PFSK-1 (cell line): ENCODE measurements at regions not wholly inside any gene's neighbourhood (a gene's known extent, or its start where the extent isn't known, plus 50 kb on each side); places are given as distances from the start of the nearest gene placed in this dataset.

Source experiments
- POLR2AphosphoS5 ChIP-seq: IDR thresholded peaks from 2 replicates; pipeline ENCODE4 v1.6.1; 2012; ENCODE audit warnings: low read depth, mild to moderate bottlenecking, control low read depth, low read length, moderate library complexity
- REST ChIP-seq, 2 experiments: IDR thresholded peaks; 2 replicates each; pipeline versions ENCODE4 v1.6.1 to v1.8.0; 2011 to 2012; ENCODE audit warnings: low read depth in 2 of 2, low read length in 2 of 2, control low read depth in 1 of 2, inconsistent platforms in 1 of 2, mild to moderate bottlenecking in 1 of 2, moderate library complexity in 1 of 2; ENCODE audit not compliant: insufficient read depth in 1 of 2
- SIN3A ChIP-seq: IDR thresholded peaks from 2 replicates; pipeline ENCODE4 v1.6.1; 2012; ENCODE audit warnings: mild to moderate bottlenecking, low read length, moderate library complexity, borderline replicate concordance; ENCODE audit not compliant: insufficient read depth

DNA sequence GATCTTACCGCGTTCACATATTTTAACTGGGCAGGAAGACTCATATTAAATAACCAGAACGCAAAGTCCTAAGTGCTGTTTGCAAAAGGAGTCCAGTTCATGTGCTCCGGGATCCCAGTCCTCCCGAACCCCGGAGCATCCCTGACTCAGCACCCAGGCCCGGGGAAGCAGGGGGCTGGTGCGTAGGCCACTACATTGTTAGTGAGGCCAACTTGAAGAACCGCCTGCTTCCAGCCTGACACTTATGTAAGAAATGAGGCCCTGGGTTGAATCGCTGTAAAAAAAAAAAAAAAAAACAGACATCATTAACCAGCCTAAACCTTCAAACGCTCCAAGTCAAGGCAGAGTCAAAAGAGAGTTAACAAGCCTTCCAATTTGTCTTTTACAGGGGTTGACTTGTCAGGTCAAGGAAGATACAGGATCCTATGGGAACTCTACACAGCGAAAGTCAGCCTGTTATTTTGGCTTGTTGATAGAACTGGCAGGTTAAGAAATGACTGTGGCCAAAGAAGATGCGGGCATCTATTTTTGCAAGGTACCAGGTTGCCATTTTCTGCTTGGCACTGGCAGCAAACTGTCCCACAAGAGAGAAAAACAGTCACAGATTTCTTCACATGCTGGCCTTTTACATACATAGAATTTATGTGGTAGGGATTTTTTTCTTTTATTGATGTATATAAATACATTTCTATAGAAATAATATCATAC is 93.3 kb downstream of the ACTL7B start:
- TF ChIP-seq SIN3A, result no peak
- no peak for TF ChIP-seq POLR2AphosphoS5
- no peak for TF ChIP-seq REST (IDR thresholded peaks at IDR 0.05; ENCODE audit: insufficient read depth in 1 of 2, low read depth in 2 of 2, low read length in 2 of 2)
